Upper lobe of left lung (tissue), 6 donors: ENCODE measurements at regions not wholly inside any gene's neighbourhood (a gene's known extent, or its start where the extent isn't known, plus 50 kb on each side); places are given as distances from the start of the nearest gene placed in this dataset.
A peak's percentile ranks its signal among the peaks of the same experiment; 100 is the strongest.

Source experiments
- ATAC-seq, 2 donors: fragments of 200-7000 bp; cut with Tn5 transposase; one replicate each; pipeline ENCODE4 v1.9.1; 2022; ENCODE audit warnings: mild to moderate bottlenecking in 2 of 2, moderate library complexity in 2 of 2; ENCODE audit not compliant: low FRiP score in 2 of 2
- DNase-seq, 2 donors: peaks; one replicate each; pipeline ENCODE4 v3.0.0-alpha.2; 2019 to 2020
- H3K27ac ChIP-seq, 4 donors: fragments of 200-600 bp; sonication (generic); one replicate each; pipeline ENCODE4 v1.5.1; 2016 to 2019
- H3K27me3 ChIP-seq, 4 donors: fragments of 200-600 bp; sonication (generic); one replicate each; pipeline ENCODE4 v1.5.1; 2017 to 2019
- H3K36me3 ChIP-seq, 4 donors: fragments of 200-600 bp; sonication (generic); one replicate each; pipeline ENCODE4 v1.5.1; 2016 to 2019
- H3K4me1 ChIP-seq, 4 donors: fragments of 200-600 bp; sonication (generic); one replicate each; pipeline ENCODE4 v1.5.1; 2018 to 2019
- H3K4me3 ChIP-seq, 4 donors: fragments of 200-600 bp; sonication (generic); one replicate each; pipeline ENCODE4 v1.5.1; 2017 to 2019; ENCODE audit warnings: mild to moderate bottlenecking in 2 of 4, moderate library complexity in 1 of 4
- H3K9me3 ChIP-seq, 4 donors: fragments of 200-600 bp; sonication (generic); one replicate each; pipeline ENCODE4 v1.5.1; 2018 to 2019
- EP300 ChIP-seq, 4 donors: sonication (generic); formaldehyde crosslinking; IDR thresholded peaks; one replicate each; pipeline ENCODE4 v1.5.1; 2017; ENCODE audit warnings: antibody characterized with exemption in 4 of 4, control low read depth in 2 of 4
- POLR2A ChIP-seq, 4 donors: fragments of 450-650 bp; IDR thresholded peaks; one replicate each; pipeline ENCODE4 v1.5.1; 2016 to 2017; ENCODE audit warnings: antibody characterized with exemption in 4 of 4, mild to moderate bottlenecking in 2 of 4
- POLR2AphosphoS5 ChIP-seq, 2 donors: sonication (generic); formaldehyde crosslinking; IDR thresholded peaks; one replicate each; pipeline ENCODE4 v1.5.1; 2017; ENCODE audit warnings: antibody characterized with exemption in 2 of 2
- WGBS, 2 donors: methylation state at CpG; one replicate each; pipeline ENCODE4 v1.1.5; 2017 to 2018; 5-methylcytosine and 5-hydroxymethylcytosine counted together
- TF ChIP-seq, protein P1 (sequence below), 6 experiments: fragments of 450-650 bp in 4 of 6; fragments of 200-600 bp in 2 of 6; sonication (generic) in 2 of 6; IDR thresholded peaks; one replicate each; pipeline ENCODE4 v1.5.1; 2016 to 2019; ENCODE audit warnings: antibody characterized with exemption in 6 of 6
- donor health status: DM: no; HTN: no; CAD: no; lungs with moderate emphysema.
- donor health status: DM: no; HTN: yes; CAD: no; lungs with severe emphysema.

DNA sequence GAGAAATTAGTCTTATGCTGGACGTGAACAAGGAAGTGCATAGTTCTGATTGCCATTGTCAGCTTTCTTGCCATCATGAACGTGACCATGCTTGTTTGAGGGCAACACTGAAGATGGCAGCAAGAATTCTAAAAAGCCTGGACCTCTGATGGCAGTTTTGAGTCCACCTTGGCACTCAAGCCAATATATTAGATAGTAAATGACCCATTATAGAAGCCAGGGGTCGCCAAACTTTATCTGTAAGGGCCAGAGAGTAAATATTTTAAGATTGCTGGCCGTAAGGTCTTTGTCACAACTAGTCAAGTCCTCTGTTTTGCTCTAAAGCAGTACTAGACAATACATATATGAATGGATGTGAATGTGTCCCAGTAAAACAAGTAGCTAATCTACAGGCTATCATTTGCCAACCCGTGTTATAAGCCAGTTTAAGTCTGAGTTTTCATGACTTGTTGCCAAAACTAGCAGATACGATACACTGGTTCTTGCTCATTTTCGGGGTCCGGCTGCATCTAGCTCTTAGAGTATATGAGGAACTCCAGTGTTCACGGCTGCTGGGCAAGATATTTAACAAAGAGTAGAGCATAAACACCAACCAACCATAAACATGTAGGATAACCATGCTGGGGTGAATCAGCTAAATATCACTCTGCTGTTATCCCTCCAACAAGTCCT lies 73.1 kb upstream of the PELI1 start:
- ATAC-seq: no peak
- H3K27me3 ChIP-seq: no peaks in the 10 kb centered on the region
- no peaks in the 10 kb centered on the region for H3K9me3 ChIP-seq
- TF ChIP-seq EP300 (IDR thresholded peaks at IDR 0.05) (no peak), POLR2AphosphoS5 (IDR thresholded peaks at IDR 0.05) (no peak), POLR2A (IDR thresholded peaks at IDR 0.05) (no peak)
- TF ChIP-seq, protein P1, sequence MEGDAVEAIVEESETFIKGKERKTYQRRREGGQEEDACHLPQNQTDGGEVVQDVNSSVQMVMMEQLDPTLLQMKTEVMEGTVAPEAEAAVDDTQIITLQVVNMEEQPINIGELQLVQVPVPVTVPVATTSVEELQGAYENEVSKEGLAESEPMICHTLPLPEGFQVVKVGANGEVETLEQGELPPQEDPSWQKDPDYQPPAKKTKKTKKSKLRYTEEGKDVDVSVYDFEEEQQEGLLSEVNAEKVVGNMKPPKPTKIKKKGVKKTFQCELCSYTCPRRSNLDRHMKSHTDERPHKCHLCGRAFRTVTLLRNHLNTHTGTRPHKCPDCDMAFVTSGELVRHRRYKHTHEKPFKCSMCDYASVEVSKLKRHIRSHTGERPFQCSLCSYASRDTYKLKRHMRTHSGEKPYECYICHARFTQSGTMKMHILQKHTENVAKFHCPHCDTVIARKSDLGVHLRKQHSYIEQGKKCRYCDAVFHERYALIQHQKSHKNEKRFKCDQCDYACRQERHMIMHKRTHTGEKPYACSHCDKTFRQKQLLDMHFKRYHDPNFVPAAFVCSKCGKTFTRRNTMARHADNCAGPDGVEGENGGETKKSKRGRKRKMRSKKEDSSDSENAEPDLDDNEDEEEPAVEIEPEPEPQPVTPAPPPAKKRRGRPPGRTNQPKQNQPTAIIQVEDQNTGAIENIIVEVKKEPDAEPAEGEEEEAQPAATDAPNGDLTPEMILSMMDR (IDR thresholded peaks at IDR 0.05): no peak
- H3K4me1 ChIP-seq: peaks cover 21 to 23% (median 23%) of the 10 kb centered on the region in 4 donors
- DNase-seq: no peak
- no peaks in the 10 kb centered on the region for H3K36me3 ChIP-seq
- 94 to 95% methylated on average over 9 of the region's 9 CpGs for WGBS, 2 donors
- no peak overlapping the region for H3K4me3 ChIP-seq
- no peak overlapping the region for H3K27ac ChIP-seq

DNA sequence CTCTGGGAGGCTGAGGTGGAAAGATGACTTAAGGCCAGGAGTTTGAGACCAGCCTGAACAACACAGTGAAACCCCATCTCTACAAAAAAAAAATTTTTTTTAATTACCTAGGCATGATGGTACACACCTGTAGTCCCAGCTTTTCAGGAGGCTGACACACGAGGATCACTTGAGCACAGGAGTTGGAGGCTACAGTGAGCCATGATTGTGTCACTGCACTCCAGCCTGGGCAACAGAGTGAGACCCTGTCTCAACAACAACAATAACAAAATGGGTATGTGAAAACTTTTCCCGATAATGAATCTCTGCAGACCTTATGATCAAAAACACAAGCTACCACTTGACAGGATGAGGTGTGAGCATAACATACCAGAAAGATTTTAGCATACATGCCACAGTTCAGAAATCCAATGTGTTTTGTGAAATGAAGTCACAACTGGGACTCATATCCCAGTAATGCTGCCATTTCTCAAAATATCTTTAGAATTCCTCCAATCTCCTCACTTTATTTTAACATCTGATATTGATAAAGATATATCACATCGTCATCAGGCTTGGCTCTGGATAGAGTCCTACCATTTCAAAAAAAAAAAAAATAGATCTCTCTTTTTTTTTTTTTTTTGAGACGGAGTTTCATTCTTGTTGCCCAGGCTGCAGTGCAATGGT lies 74.0 kb upstream of the PELI1 start:
- no peak for DNase-seq
- no peak for ATAC-seq
- WGBS, 2 donors: 71 to 72% methylated on average over 4 of the region's 4 CpGs
- H3K27me3 ChIP-seq: no peaks in the 10 kb centered on the region
- TF ChIP-seq EP300 (IDR thresholded peaks at IDR 0.05) (no peak), POLR2AphosphoS5 (IDR thresholded peaks at IDR 0.05) (no peak), POLR2A (IDR thresholded peaks at IDR 0.05) (no peak)
- TF ChIP-seq, protein P1 (IDR thresholded peaks at IDR 0.05): no peak
- no peaks in the 10 kb centered on the region for H3K9me3 ChIP-seq
- no peak overlapping the region for H3K27ac ChIP-seq
- H3K36me3 ChIP-seq: no peaks in the 10 kb centered on the region
- no peak overlapping the region for H3K4me3 ChIP-seq
- H3K4me1 ChIP-seq: peaks cover 15 to 31% (median 25%) of the 10 kb centered on the region in 4 donors

DNA sequence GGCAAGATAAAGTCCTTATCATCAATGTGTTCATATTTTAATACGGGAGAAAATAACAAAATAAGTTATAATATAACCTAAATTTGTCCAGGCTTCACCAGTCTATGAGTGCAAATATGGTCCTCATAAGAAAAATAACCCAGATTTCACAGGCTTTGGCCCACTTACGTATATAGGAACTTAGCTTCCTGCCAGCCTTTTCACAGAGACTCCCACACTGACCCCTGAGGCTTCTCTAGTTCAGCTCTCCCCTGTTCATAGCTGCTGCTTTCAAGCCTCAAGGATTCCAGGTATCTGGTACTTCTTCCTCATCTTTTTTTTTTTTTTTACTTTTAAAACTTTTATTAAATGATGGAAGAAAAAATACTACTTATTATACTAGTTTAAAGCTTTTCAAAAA lies 74.9 kb upstream of the PELI1 start:
- DNase-seq (no peak), ATAC-seq (no peak)
- H3K27me3 ChIP-seq: no peaks in the 10 kb centered on the region
- WGBS, 2 donors: 39 to 73% methylated on average over 2 of the region's 2 CpGs
- peak overlapping the region in 2 of 4 donors; percentile 64 to 71 for H3K27ac ChIP-seq
- TF ChIP-seq EP300 (IDR thresholded peaks at IDR 0.05) (no peak), POLR2AphosphoS5 (IDR thresholded peaks at IDR 0.05) (no peak), POLR2A (IDR thresholded peaks at IDR 0.05) (no peak)
- TF ChIP-seq, protein P1 (IDR thresholded peaks at IDR 0.05): no peak
- H3K9me3 ChIP-seq: no peaks in the 10 kb centered on the region
- peaks cover 6 to 22% (median 17%) of the 10 kb centered on the region in 4 donors for H3K4me1 ChIP-seq
- no peaks in the 10 kb centered on the region for H3K36me3 ChIP-seq
- no peak overlapping the region for H3K4me3 ChIP-seq

DNA sequence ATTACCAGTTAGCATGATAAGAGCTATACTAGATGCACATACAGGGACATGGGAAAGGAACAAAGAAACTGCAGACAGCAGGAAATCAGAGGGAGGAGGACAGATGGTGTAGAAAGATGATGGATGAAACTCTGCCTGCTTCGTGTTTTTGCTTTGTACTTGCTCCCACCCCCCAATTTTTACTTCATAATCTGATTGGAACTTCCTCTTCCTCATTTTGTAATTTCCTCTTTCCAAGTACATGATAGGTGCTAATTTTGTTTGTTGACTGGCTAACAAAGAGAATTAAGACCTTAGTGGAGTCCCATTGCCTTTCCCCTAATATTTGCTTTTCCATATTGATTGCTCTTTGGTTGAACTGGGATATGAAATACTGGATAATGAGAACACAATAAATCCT lies 76.0 kb upstream of the PELI1 start:
- H3K4me1 ChIP-seq: peaks cover 0 to 12% (median 8%) of the 10 kb centered on the region in 4 donors
- H3K36me3 ChIP-seq: no peaks in the 10 kb centered on the region
- DNase-seq (no peak), ATAC-seq (peak in 1 of 2 donors; percentile 48)
- H3K4me3 ChIP-seq: no peak overlapping the region
- WGBS, 2 donors: 28 to 43% methylated on average over 1 of the region's 1 CpG
- TF ChIP-seq POLR2A (IDR thresholded peaks at IDR 0.05) (no peak), POLR2AphosphoS5 (IDR thresholded peaks at IDR 0.05) (no peak), EP300 (IDR thresholded peaks at IDR 0.05) (no peak)
- TF ChIP-seq, protein P1 (IDR thresholded peaks at IDR 0.05): no peak
- no peaks in the 10 kb centered on the region for H3K9me3 ChIP-seq
- H3K27me3 ChIP-seq: no peaks in the 10 kb centered on the region
- peak overlapping the region; percentile 37 to 71 (median 60) for H3K27ac ChIP-seq
